OCI-LY3 (cell line): ENCODE measurements at regions not wholly inside any gene's neighbourhood (a gene's known extent, or its start where the extent isn't known, plus 50 kb on each side); places are given as distances from the start of the nearest gene placed in this dataset.

Source experiments
- H2AFZ ChIP-seq: fragments of 200-600, 300-600 bp; shearing (Covaris generic); 2 replicates; pipeline ENCODE4 v1.6.0; 2014; ENCODE audit warnings: antibody characterized with exemption, low read depth, low read length
- H3K27ac ChIP-seq: fragments of 200-600, 300-600 bp; sonication (generic); 2 replicates; pipeline ENCODE4 v1.5.1; 2014; ENCODE audit warnings: mild to moderate bottlenecking, low read length, moderate library complexity, mixed read lengths
- H3K27me3 ChIP-seq: fragments of 200-600, 300-600 bp; sonication (generic); 2 replicates; pipeline ENCODE4 v1.6.1; 2014; ENCODE audit warnings: low read depth, low read length, mixed read lengths
- H3K36me3 ChIP-seq: fragments of 200-600, 300-600 bp; sonication (generic); replicated peaks from 2 replicates; pipeline ENCODE3; 2014; ENCODE audit warnings: low read depth, low read length, mixed read lengths
- H3K4me1 ChIP-seq: fragments of 300-600, 200-600 bp; sonication (generic); 2 replicates; pipeline ENCODE4 v1.6.1; 2014; ENCODE audit warnings: low read length, mixed read lengths
- H3K4me2 ChIP-seq: fragments of 200-600, 300-600 bp; sonication (generic); 2 replicates; pipeline ENCODE4 v1.6.1; 2014; ENCODE audit warnings: low read length, mixed read lengths
- H3K4me3 ChIP-seq: fragments of 300-600, 200-600 bp; sonication (generic); 2 replicates; pipeline ENCODE4 v1.5.1; 2014; ENCODE audit warnings: antibody characterized with exemption, mild to moderate bottlenecking, low read length, moderate library complexity
- H3K79me2 ChIP-seq: fragments of 300-600, 200-600 bp; shearing (Covaris generic); 2 replicates; pipeline ENCODE4 v1.6.1; 2014; ENCODE audit warnings: mild to moderate bottlenecking, low read length, mixed read lengths
- H3K9ac ChIP-seq: fragments of 300-600, 200-600 bp; shearing (Covaris generic); 2 replicates; pipeline ENCODE4 v1.6.0; 2014; ENCODE audit warnings: mild to moderate bottlenecking, low read length, moderate library complexity
- H3K9me3 ChIP-seq: fragments of 200-600, 300-600 bp; shearing (Covaris generic); 2 replicates; pipeline ENCODE4 v1.6.1; 2014; ENCODE audit warnings: low read length, mixed read lengths; ENCODE audit not compliant: insufficient read depth
- H4K20me1 ChIP-seq: fragments of 200-600, 300-600 bp; sonication (generic); 2 replicates; pipeline ENCODE4 v1.6.1; 2016; ENCODE audit warnings: low read length, mixed read lengths; ENCODE audit not compliant: insufficient read depth
- CTCF ChIP-seq: fragments of 200-600, 300-600 bp; sonication (generic); IDR thresholded peaks from 2 replicates; pipeline ENCODE4 v1.5.1; 2014; ENCODE audit warnings: antibody characterized with exemption, low read length, low read depth
- EZH2phosphoT487 ChIP-seq: fragments of 200-600 bp; shearing (Covaris generic); IDR thresholded peaks from 2 replicates; pipeline ENCODE4 v1.6.1; 2018; ENCODE audit warnings: antibody characterized with exemption, mixed run types, low read depth

- H3K9me3 ChIP-seq, result 0 out of 2 replicates have a peak, but pooled peaks cover 3% of the 10 kb centered on the region
Observed at GRCh38 chr15:49758856-49759255, 138.0 kb downstream of the DTWD1 start.

GRCh38 chr15:49760749-49761148, 139.9 kb downstream of the DTWD1 start:
- no peak overlapping the region for H3K9ac ChIP-seq
- no peaks in the 10 kb centered on the region for H3K4me1 ChIP-seq
- H3K27ac ChIP-seq, result no peak overlapping the region
- H2AFZ ChIP-seq, result no peak overlapping the region
- no peaks in the 10 kb centered on the region for H3K79me2 ChIP-seq
- no peak overlapping the region for H3K4me2 ChIP-seq
- no peak overlapping the region for H3K4me3 ChIP-seq
- no peaks in the 10 kb centered on the region for H3K36me3 ChIP-seq
- H3K27me3 ChIP-seq, result no peaks in the 10 kb centered on the region
- no peaks in the 10 kb centered on the region for H4K20me1 ChIP-seq
- no peak for TF ChIP-seq CTCF
- TF ChIP-seq EZH2phosphoT487, result no peak
- H3K9me3 ChIP-seq, result 0 out of 2 replicates have a peak, but pooled peaks cover 3% of the 10 kb centered on the region

More at GRCh38 chr15:49758856-49759255, 138.0 kb downstream of the DTWD1 start:
- Histone ChIP-seq H3K4me2 (no peak overlapping the region), H3K9ac (no peak overlapping the region), H2AFZ (no peak overlapping the region), H3K4me3 (no peak overlapping the region), H3K36me3 (no peaks in the 10 kb centered on the region), H4K20me1 (no peaks in the 10 kb centered on the region), H3K79me2 (no peaks in the 10 kb centered on the region), H3K4me1 (no peaks in the 10 kb centered on the region), H3K27me3 (no peaks in the 10 kb centered on the region), H3K27ac (no peak overlapping the region)
- TF ChIP-seq CTCF (no peak), EZH2phosphoT487 (no peak)

GRCh38 chr15:49769225-49769624, 148.4 kb downstream of the DTWD1 start:
- Histone ChIP-seq H2AFZ (no peak overlapping the region), H3K9me3 (no peaks in the 10 kb centered on the region)

GRCh38 chr15:49789436-49789835, 168.6 kb downstream of the DTWD1 start:
- no peak for TF ChIP-seq CTCF
- no peak for TF ChIP-seq EZH2phosphoT487
- Histone ChIP-seq H3K4me1 (no peaks in the 10 kb centered on the region), H3K36me3 (no peaks in the 10 kb centered on the region), H2AFZ (no peak overlapping the region), H3K4me3 (no peak overlapping the region), H3K27me3 (no peaks in the 10 kb centered on the region), H3K27ac (no peak overlapping the region), H3K4me2 (no peak overlapping the region), H3K9ac (no peak overlapping the region), H3K9me3 (no peaks in the 10 kb centered on the region; the same call in 1 of the 2 replicates), H3K79me2 (no peaks in the 10 kb centered on the region), H4K20me1 (no peaks in the 10 kb centered on the region)

More at GRCh38 chr15:49769225-49769624, 148.4 kb downstream of the DTWD1 start:
- no peak overlapping the region for H3K9ac ChIP-seq
- no peaks in the 10 kb centered on the region for H3K36me3 ChIP-seq
- H3K27ac ChIP-seq, result no peak overlapping the region
- no peak for TF ChIP-seq CTCF
- no peak for TF ChIP-seq EZH2phosphoT487
- no peaks in the 10 kb centered on the region for H3K27me3 ChIP-seq
- H3K4me3 ChIP-seq, result no peak overlapping the region
- H4K20me1 ChIP-seq, result no peaks in the 10 kb centered on the region
- no peaks in the 10 kb centered on the region for H3K4me1 ChIP-seq
- no peak overlapping the region for H3K4me2 ChIP-seq
- H3K79me2 ChIP-seq, result no peaks in the 10 kb centered on the region
